IMR-90 (cell line): ENCODE measurements at regions not wholly inside any gene's neighbourhood (a gene's known extent, or its start where the extent isn't known, plus 50 kb on each side); places are given as distances from the start of the nearest gene placed in this dataset.

Experiments
- ATAC-seq: fragments of 200-7000 bp; cut with Tn5 transposase; 2 replicates; pipeline ENCODE4 v1.9.1; 2020; ENCODE audit warnings: low read depth, mild to moderate bottlenecking, moderate library complexity
- BruUV-seq: library from RNA; stranded (reverse); fragments of 400-500 nt; replicated peaks from 2 replicates; lab custom pipeline; 2021; lab: Mats Ljungman, UMichigan
- CTCF ChIA-PET: fragments of 300-600 bp; formaldehyde crosslinking; extraction: SDS; loops from one replicate; lab custom pipeline; 2021; ENCODE audit warnings: antibody characterized with exemption; lab: Yijun Ruan, JAX
- POLR2A ChIA-PET: fragments of 300-600 bp; sonication (Branson Sonifier 250); formaldehyde crosslinking; loops from one replicate; lab custom pipeline; 2022; ENCODE audit warnings: antibody characterized with exemption; ENCODE audit not compliant: unreplicated experiment; lab: Charles Lee
- DNase-seq: peaks from one replicate; pipeline ENCODE4 v3.0.0; 2013
- H2AFZ ChIP-seq: replicated peaks from 2 replicates; pipeline ENCODE3; 2013; ENCODE audit warnings: low read length, mild to moderate bottlenecking; ENCODE audit not compliant: poor library complexity
- H2AK5ac ChIP-seq: 2 replicates; pipeline ENCODE4 v1.6.1; 2013; ENCODE audit warnings: low read depth, low read length, inconsistent platforms
- H2AK9ac ChIP-seq: replicated peaks from 2 replicates; pipeline ENCODE3; 2013; ENCODE audit warnings: mild to moderate bottlenecking, low read depth, low read length, moderate library complexity; ENCODE audit not compliant: poor library complexity
- H2BK120ac ChIP-seq: 2 replicates; pipeline ENCODE4 v1.6.1; 2013; ENCODE audit warnings: low read depth, low read length, inconsistent platforms
- H2BK15ac ChIP-seq: 3 replicates; pipeline ENCODE4 v1.6.1; 2013; ENCODE audit warnings: low read depth, low read length, inconsistent platforms
- H2BK20ac ChIP-seq: 2 replicates; pipeline ENCODE4 v1.6.1; 2013; ENCODE audit warnings: low read depth, mild to moderate bottlenecking, inconsistent platforms, low read length, moderate library complexity
- H2BK5ac ChIP-seq: 2 replicates; pipeline ENCODE4 v1.6.1; 2013; ENCODE audit warnings: mild to moderate bottlenecking, low read depth, low read length, inconsistent platforms; ENCODE audit not compliant: poor library complexity, severe bottlenecking
- H3K14ac ChIP-seq: replicated peaks from 2 replicates; pipeline ENCODE4 v1.6.1; 2013; ENCODE audit warnings: low read depth, low read length, inconsistent platforms
- H3K18ac ChIP-seq: 2 replicates; pipeline ENCODE4 v1.6.1; 2013; ENCODE audit warnings: low read depth, low read length, control low read depth
- H3K23ac ChIP-seq: 2 replicates; pipeline ENCODE4 v1.6.1; 2013; ENCODE audit warnings: low read depth, low read length, inconsistent platforms
- H3K27ac ChIP-seq: 2 replicates; pipeline ENCODE4 v1.5.1; 2013; ENCODE audit warnings: mild to moderate bottlenecking, control low read depth, low read length; ENCODE audit not compliant: insufficient read depth
- H3K27me3 ChIP-seq: 2 replicates; pipeline ENCODE4 v1.6.1; 2013; ENCODE audit warnings: low read length; ENCODE audit not compliant: control insufficient read depth, insufficient read depth
- H3K36me3 ChIP-seq: 2 replicates; pipeline ENCODE4 v1.6.1; 2013; ENCODE audit warnings: low read length, mixed read lengths; ENCODE audit not compliant: control insufficient read depth, insufficient read depth
- H3K4ac ChIP-seq: 2 replicates; pipeline ENCODE4 v1.6.1; 2013; ENCODE audit warnings: low read depth, low read length, inconsistent platforms
- H3K4me1 ChIP-seq: 2 replicates; pipeline ENCODE4 v1.6.1; 2013; ENCODE audit warnings: low read length, mixed read lengths; ENCODE audit not compliant: control insufficient read depth, insufficient read depth
- H3K4me2 ChIP-seq: 2 replicates; pipeline ENCODE4 v1.6.1; 2013; ENCODE audit warnings: low read depth, mild to moderate bottlenecking, control low read depth, low read length, moderate library complexity
- H3K4me3 ChIP-seq: 2 replicates; pipeline ENCODE4 v1.5.1; 2013; ENCODE audit warnings: low read depth, mild to moderate bottlenecking, control low read depth, low read length, moderate library complexity; ENCODE audit not compliant: insufficient read depth
- H3K56ac ChIP-seq: 2 replicates; pipeline ENCODE4 v1.6.1; 2013; ENCODE audit warnings: low read length, inconsistent platforms; ENCODE audit not compliant: insufficient read depth; ENCODE audit errors: extremely low read depth
- H3K79me1 ChIP-seq, 2 experiments: 2 replicates each; pipeline ENCODE4 v1.6.1; 2013; ENCODE audit warnings: low read length in 2 of 2, inconsistent platforms in 1 of 2, low read depth in 1 of 2
- H3K9ac ChIP-seq: 2 replicates; pipeline ENCODE4 v1.6.1; 2013; ENCODE audit warnings: low read depth, low read length, control low read depth
- H3K9me1 ChIP-seq: 2 replicates; pipeline ENCODE4 v1.6.1; 2013; ENCODE audit warnings: low read length, inconsistent platforms; ENCODE audit not compliant: insufficient read depth
- H3K9me3 ChIP-seq: 2 replicates; pipeline ENCODE4 v1.6.1; 2013; ENCODE audit warnings: low read length; ENCODE audit not compliant: control insufficient read depth, insufficient read depth
- H4K20me1 ChIP-seq: 2 replicates; pipeline ENCODE4 v1.6.1; 2013; ENCODE audit warnings: low read length, inconsistent platforms; ENCODE audit not compliant: insufficient read depth
- H4K5ac ChIP-seq: 2 replicates; pipeline ENCODE4 v1.6.1; 2013; ENCODE audit warnings: mild to moderate bottlenecking, low read depth, low read length, control low read depth
- H4K8ac ChIP-seq, 2 experiments: 2 replicates each; pipeline ENCODE4 v1.6.1; 2013; ENCODE audit warnings: low read depth in 2 of 2, low read length in 2 of 2, control low read depth in 1 of 2, inconsistent platforms in 1 of 2
- H4K91ac ChIP-seq: 2 replicates; pipeline ENCODE4 v1.6.1; 2013; ENCODE audit warnings: low read depth, low read length, inconsistent platforms; ENCODE audit not compliant: insufficient read depth
- FOS ChIP-seq: fragments of 150-350 bp; IDR thresholded peaks from 2 replicates; pipeline ENCODE4 v1.6.1; 2016; ENCODE audit warnings: low read depth, low read length
- SMC3 ChIP-seq: fragments of 150-350 bp; IDR thresholded peaks from 2 replicates; pipeline ENCODE4 v1.6.1; 2016; ENCODE audit warnings: low read depth, mild to moderate bottlenecking, antibody characterized with exemption, low read length, moderate library complexity
- USF2 ChIP-seq: fragments of 150-350 bp; IDR thresholded peaks from 2 replicates; pipeline ENCODE4 v1.6.1; 2017; ENCODE audit warnings: mild to moderate bottlenecking, antibody characterized with exemption, low read length, low read depth
- WGBS, 2 experiments: methylation state at CpG; one replicate each; pipeline versions ENCODE4 v1.1.5 to v1.1.7; 2013; ENCODE audit warnings: missing lambda C conversion rate in 2 of 2; ENCODE audit not compliant: insufficient read length in 1 of 2; ENCODE audit errors: extremely low coverage in 2 of 2; 5-methylcytosine and 5-hydroxymethylcytosine counted together
- dilution Hi-C: fragments of 300-500 bp; cut with HindIII; formaldehyde crosslinking; loops from one replicate; pipeline ENCODE4 v1.14.3; 2018; ENCODE audit warnings: low sequenced_read_pairs; ENCODE audit not compliant: unreplicated experiment
- in situ Hi-C: fragments of 300-500 bp; cut with MboI; formaldehyde crosslinking; loops from 3 replicates; pipeline ENCODE4 v1.14.3; 2019; ENCODE audit warnings: low sequenced_read_pairs, inconsistent platforms, mixed read lengths
- intact Hi-C: fragments of 100-400 bp; cut with micrococcal nuclease; formaldehyde crosslinking; loops from 2 replicates; pipeline ENCODE4 v1.10.0; 2022
- TF ChIP-seq, protein P1 (sequence below): conservative IDR thresholded peaks from 2 replicates; pipeline ENCODE4 v1.5.1; 2012; ENCODE audit warnings: mild to moderate bottlenecking, low read depth, low read length, improper control_type of control experiment

GRCh38 chr6:4606821-4607704 is 169.1 kb upstream of the CDYL start:
- Histone ChIP-seq H2BK5ac (no peak overlapping the region), H3K9me3 (no peaks in the 10 kb centered on the region), H3K36me3 (no peaks in the 10 kb centered on the region), H4K8ac (no peak overlapping the region), H3K9ac (no peak overlapping the region), H3K9me1 (peaks cover 15% of the 10 kb centered on the region; the same call in 1 of the 2 replicates), H4K5ac (no peak overlapping the region), H2AK9ac (no peak overlapping the region), H3K56ac (no peak overlapping the region), H3K27ac (no peak overlapping the region), H2BK20ac (0 out of 2 replicates have a peak overlapping the region, but pooled peaks have one; percentile 4), H3K79me1 (no peaks in the 10 kb centered on the region), H3K4me2 (peak overlapping the region; percentile 23), H3K18ac (no peak overlapping the region), H3K23ac (0 out of 2 replicates have a peak overlapping the region, but pooled peaks have one; percentile 20), H4K91ac (peak overlapping the region; percentile 49), H2AK5ac (peak overlapping the region; percentile 27), H3K27me3 (no peaks in the 10 kb centered on the region), H2BK120ac (no peak overlapping the region; the same call in 1 of the 2 replicates), H3K4me3 (no peak overlapping the region), H2AFZ (peak overlapping the region; percentile 59), H3K4ac (peak overlapping the region; percentile 27; the same call in 1 of the 2 replicates), H3K14ac (no peak overlapping the region; the same call in 1 of the 2 replicates), H3K4me1 (peaks cover 14% of the 10 kb centered on the region), H4K20me1 (no peaks in the 10 kb centered on the region), H2BK15ac (peak overlapping the region; percentile 44; the same call in 1 of the 3 replicates)
- BruUV-seq: no TSS peak
- dilution Hi-C loops: no loop called here
- WGBS, 2 experiments: 57% methylated on average over 8 of the region's 17 CpGs; no CpG with 5 or more reads in 1 of the 2 experiments
- ChIA-PET POLR2A (no interaction called here), CTCF (interaction anchor here (1.3 kb wide), 1 partner anchor 9 kb away, joined by 3 read pairs; no protein-coding TSS in a partner anchor)
- peak; percentile 52 for TF ChIP-seq FOS
- TF ChIP-seq USF2: no peak
- TF ChIP-seq, protein P1, sequence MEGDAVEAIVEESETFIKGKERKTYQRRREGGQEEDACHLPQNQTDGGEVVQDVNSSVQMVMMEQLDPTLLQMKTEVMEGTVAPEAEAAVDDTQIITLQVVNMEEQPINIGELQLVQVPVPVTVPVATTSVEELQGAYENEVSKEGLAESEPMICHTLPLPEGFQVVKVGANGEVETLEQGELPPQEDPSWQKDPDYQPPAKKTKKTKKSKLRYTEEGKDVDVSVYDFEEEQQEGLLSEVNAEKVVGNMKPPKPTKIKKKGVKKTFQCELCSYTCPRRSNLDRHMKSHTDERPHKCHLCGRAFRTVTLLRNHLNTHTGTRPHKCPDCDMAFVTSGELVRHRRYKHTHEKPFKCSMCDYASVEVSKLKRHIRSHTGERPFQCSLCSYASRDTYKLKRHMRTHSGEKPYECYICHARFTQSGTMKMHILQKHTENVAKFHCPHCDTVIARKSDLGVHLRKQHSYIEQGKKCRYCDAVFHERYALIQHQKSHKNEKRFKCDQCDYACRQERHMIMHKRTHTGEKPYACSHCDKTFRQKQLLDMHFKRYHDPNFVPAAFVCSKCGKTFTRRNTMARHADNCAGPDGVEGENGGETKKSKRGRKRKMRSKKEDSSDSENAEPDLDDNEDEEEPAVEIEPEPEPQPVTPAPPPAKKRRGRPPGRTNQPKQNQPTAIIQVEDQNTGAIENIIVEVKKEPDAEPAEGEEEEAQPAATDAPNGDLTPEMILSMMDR: no peak
- TF ChIP-seq SMC3: no peak
- DNase-seq (peak; percentile 89), ATAC-seq (peak; percentile 49; the same call in 1 of the 2 replicates)
- in situ Hi-C loops: no loop called here
- intact Hi-C loops: no loop called here
